Activated naive CD4-positive, alpha-beta T cell treated with anti-CD3 and anti-CD28 coated beads, Interleukin-2, amount 10 ng/mL, durations not matched to agents 7 days and 5 days (primary cell): ENCODE measurements at regions not wholly inside any gene's neighbourhood (a gene's known extent, or its start where the extent isn't known, plus 50 kb on each side); places are given as distances from the start of the nearest gene placed in this dataset.

Experiments used
- CTCF ChIA-PET: fragments of 350-600 bp; sonication (Branson Sonifier 250); formaldehyde crosslinking; loops from one replicate; lab custom pipeline; 2021; ENCODE audit warnings: antibody characterized with exemption; lab: Charles Lee
- DNase-seq: peaks from one replicate; pipeline ENCODE4 v3.0.0-alpha.2; 2020
- H3K27ac Mint-ChIP-seq: one replicate; pipeline ENCODE4 v1.8.0; 2021; ENCODE audit warnings: mild to moderate bottlenecking, moderate library complexity, mixed read lengths
- H3K27me3 Mint-ChIP-seq: one replicate; pipeline ENCODE4 v1.8.0; 2021; ENCODE audit warnings: mild to moderate bottlenecking, mixed read lengths
- H3K36me3 Mint-ChIP-seq: one replicate; pipeline ENCODE4 v1.8.0; 2021; ENCODE audit warnings: mixed read lengths
- H3K4me1 Mint-ChIP-seq: one replicate; pipeline ENCODE4 v1.8.0; 2021; ENCODE audit warnings: mixed read lengths
- H3K4me3 Mint-ChIP-seq: one replicate; pipeline ENCODE4 v1.8.0; 2021; ENCODE audit warnings: mild to moderate bottlenecking, moderate library complexity, mixed read lengths
- H3K9me3 Mint-ChIP-seq: one replicate; pipeline ENCODE4 v1.8.0; 2021; ENCODE audit warnings: mixed read lengths

- H3K9me3 Mint-ChIP-seq, result no peaks in the 10 kb centered on the region
- H3K4me3 Mint-ChIP-seq, result no peak overlapping the region
- DNase-seq, result no peak
- no peaks in the 10 kb centered on the region for H3K36me3 Mint-ChIP-seq
- H3K27me3 Mint-ChIP-seq, result peaks cover 5% of the 10 kb centered on the region
- CTCF ChIA-PET, result no interaction called here
- no peaks in the 10 kb centered on the region for H3K4me1 Mint-ChIP-seq
- H3K27ac Mint-ChIP-seq, result no peak overlapping the region
Observed at GRCh38 chr2:63658176-63658968, 69.6 kb downstream of the MDH1 start.

- CTCF ChIA-PET, result no interaction called here
- H3K9me3 Mint-ChIP-seq, result no peaks in the 10 kb centered on the region
Observed at GRCh38 chr2:63660060-63660459, 71.3 kb downstream of the MDH1 start.

GRCh38 chr2:63661076-63661475 is 72.3 kb downstream of the MDH1 start:
- peaks cover 5% of the 10 kb centered on the region for H3K27me3 Mint-ChIP-seq
- H3K27ac Mint-ChIP-seq, result no peak overlapping the region
- H3K9me3 Mint-ChIP-seq, result no peaks in the 10 kb centered on the region
- CTCF ChIA-PET, result interaction anchor here (0.6 kb wide), 1 partner anchor 1760 kb away, joined by 3 read pairs; no protein-coding TSS in a partner anchor
- no peak overlapping the region for H3K4me3 Mint-ChIP-seq
- H3K4me1 Mint-ChIP-seq, result no peaks in the 10 kb centered on the region
- DNase-seq, result no peak
- H3K36me3 Mint-ChIP-seq, result no peaks in the 10 kb centered on the region

More at GRCh38 chr2:63660060-63660459, 71.3 kb downstream of the MDH1 start:
- H3K4me1 Mint-ChIP-seq, result no peaks in the 10 kb centered on the region
- H3K27me3 Mint-ChIP-seq, result peaks cover 5% of the 10 kb centered on the region
- H3K36me3 Mint-ChIP-seq, result no peaks in the 10 kb centered on the region
- no peak for DNase-seq
- no peak overlapping the region for H3K27ac Mint-ChIP-seq
- H3K4me3 Mint-ChIP-seq, result no peak overlapping the region

GRCh38 chr2:63662028-63662804 is 73.5 kb downstream of the MDH1 start:
- CTCF ChIA-PET, result no interaction called here
- Mint-ChIP-seq H3K4me1 (no peaks in the 10 kb centered on the region), H3K9me3 (no peaks in the 10 kb centered on the region), H3K27me3 (peaks cover 5% of the 10 kb centered on the region), H3K4me3 (no peak overlapping the region), H3K36me3 (no peaks in the 10 kb centered on the region), H3K27ac (no peak overlapping the region)
- no peak for DNase-seq

GRCh38 chr2:63663013-63663864 is 74.5 kb downstream of the MDH1 start:
- Mint-ChIP-seq H3K9me3 (no peaks in the 10 kb centered on the region), H3K4me1 (no peaks in the 10 kb centered on the region)
- CTCF ChIA-PET, result no interaction called here

GRCh38 chr2:63665091-63665490 is 76.3 kb downstream of the MDH1 start:
- Mint-ChIP-seq H3K9me3 (no peaks in the 10 kb centered on the region), H3K27me3 (peaks cover 19% of the 10 kb centered on the region), H3K4me3 (no peak overlapping the region), H3K27ac (no peak overlapping the region), H3K4me1 (no peaks in the 10 kb centered on the region), H3K36me3 (no peaks in the 10 kb centered on the region)
- CTCF ChIA-PET, result no interaction called here
- no peak for DNase-seq

More at GRCh38 chr2:63663013-63663864, 74.5 kb downstream of the MDH1 start:
- DNase-seq, result no peak
- Mint-ChIP-seq H3K27me3 (peaks cover 15% of the 10 kb centered on the region), H3K36me3 (no peaks in the 10 kb centered on the region), H3K27ac (no peak overlapping the region), H3K4me3 (no peak overlapping the region)

GRCh38 chr2:63665846-63666475 is 77.2 kb downstream of the MDH1 start:
- Mint-ChIP-seq H3K4me3 (no peak overlapping the region), H3K9me3 (no peaks in the 10 kb centered on the region), H3K27ac (no peak overlapping the region), H3K27me3 (peaks cover 20% of the 10 kb centered on the region), H3K36me3 (no peaks in the 10 kb centered on the region), H3K4me1 (no peaks in the 10 kb centered on the region)
- CTCF ChIA-PET, result no interaction called here
- DNase-seq, result no peak

GRCh38 chr2:63667132-63667700 is 78.5 kb downstream of the MDH1 start:
- no peaks in the 10 kb centered on the region for H3K9me3 Mint-ChIP-seq
- H3K4me3 Mint-ChIP-seq, result no peak overlapping the region
- peaks cover 26% of the 10 kb centered on the region for H3K27me3 Mint-ChIP-seq
- no peak overlapping the region for H3K27ac Mint-ChIP-seq
- no peaks in the 10 kb centered on the region for H3K4me1 Mint-ChIP-seq
- CTCF ChIA-PET, result no interaction called here
- no peaks in the 10 kb centered on the region for H3K36me3 Mint-ChIP-seq
- no peak for DNase-seq

GRCh38 chr2:63668000-63668399 is 79.2 kb downstream of the MDH1 start:
- no peaks in the 10 kb centered on the region for H3K9me3 Mint-ChIP-seq
- H3K27me3 Mint-ChIP-seq, result peaks cover 20% of the 10 kb centered on the region
- no peak for DNase-seq
- H3K4me3 Mint-ChIP-seq, result no peak overlapping the region
- no peak overlapping the region for H3K27ac Mint-ChIP-seq
- CTCF ChIA-PET, result no interaction called here
- no peaks in the 10 kb centered on the region for H3K4me1 Mint-ChIP-seq
- H3K36me3 Mint-ChIP-seq, result no peaks in the 10 kb centered on the region

GRCh38 chr2:63668466-63668865 is 79.7 kb downstream of the MDH1 start:
- Mint-ChIP-seq H3K27ac (no peak overlapping the region), H3K36me3 (no peaks in the 10 kb centered on the region), H3K27me3 (peaks cover 20% of the 10 kb centered on the region), H3K4me3 (no peak overlapping the region), H3K4me1 (no peaks in the 10 kb centered on the region), H3K9me3 (no peaks in the 10 kb centered on the region)
- CTCF ChIA-PET, result no interaction called here
- no peak for DNase-seq

- H3K27ac Mint-ChIP-seq, result no peak overlapping the region
- DNase-seq, result no peak
- peaks cover 24% of the 10 kb centered on the region for H3K27me3 Mint-ChIP-seq
- CTCF ChIA-PET, result no interaction called here
- no peaks in the 10 kb centered on the region for H3K9me3 Mint-ChIP-seq
- no peak overlapping the region for H3K4me3 Mint-ChIP-seq
- H3K4me1 Mint-ChIP-seq, result no peaks in the 10 kb centered on the region
- H3K36me3 Mint-ChIP-seq, result no peaks in the 10 kb centered on the region
Observed at GRCh38 chr2:63669596-63669995, 80.8 kb downstream of the MDH1 start.

- peaks cover 11% of the 10 kb centered on the region for H3K4me1 Mint-ChIP-seq
- CTCF ChIA-PET, result no interaction called here
Observed at GRCh38 chr2:63673865-63674533, 85.2 kb downstream of the MDH1 start.

GRCh38 chr2:63675026-63675425 is 86.3 kb downstream of the MDH1 start:
- H3K36me3 Mint-ChIP-seq, result no peaks in the 10 kb centered on the region
- no peak for DNase-seq
- H3K4me1 Mint-ChIP-seq, result peaks cover 11% of the 10 kb centered on the region
- CTCF ChIA-PET, result no interaction called here
- H3K27me3 Mint-ChIP-seq, result peaks cover 14% of the 10 kb centered on the region
- H3K27ac Mint-ChIP-seq, result no peak overlapping the region
- no peaks in the 10 kb centered on the region for H3K9me3 Mint-ChIP-seq
- H3K4me3 Mint-ChIP-seq, result no peak overlapping the region

More at GRCh38 chr2:63673865-63674533, 85.2 kb downstream of the MDH1 start:
- H3K27ac Mint-ChIP-seq, result no peak overlapping the region
- H3K27me3 Mint-ChIP-seq, result peaks cover 18% of the 10 kb centered on the region
- H3K4me3 Mint-ChIP-seq, result no peak overlapping the region
- H3K9me3 Mint-ChIP-seq, result no peaks in the 10 kb centered on the region
- no peaks in the 10 kb centered on the region for H3K36me3 Mint-ChIP-seq
- no peak for DNase-seq
